K562 (cell line): ENCODE measurements at regions not wholly inside any gene's neighbourhood (a gene's known extent, or its start where the extent isn't known, plus 50 kb on each side); places are given as distances from the start of the nearest gene placed in this dataset.

Experiments
- ATAC-seq: fragments of 200-7000 bp; cut with Tn5 transposase; 3 replicates; pipeline ENCODE4 v1.9.1; 2020; ENCODE audit warnings: moderate library complexity
- BruUV-seq: library from RNA; stranded (reverse); fragments of 400-500 nt; replicated peaks from 2 replicates; lab custom pipeline; 2021; lab: Mats Ljungman, UMichigan
- CTCF ChIA-PET: fragments of 300-600 bp; formaldehyde crosslinking; extraction: SDS; loops from one replicate; lab custom pipeline; 2021; ENCODE audit warnings: low intra/inter-chr PET ratio; lab: Yijun Ruan, JAX
- POLR2A ChIA-PET: fragments of 300-600, 350-650 bp; sonication (Branson Sonifier 250); formaldehyde crosslinking; extraction: SDS; loops from one replicate; lab custom pipeline; 2021; ENCODE audit warnings: antibody characterized with exemption, inconsistent platforms; lab: Yijun Ruan, JAX
- DNase-seq, 4 experiments: peaks; one replicate each; pipeline versions ENCODE4 v3.0.0 to v3.0.0-alpha.2; 2011 to 2018; ENCODE audit warnings: low spot score in 3 of 4, mixed read lengths in 3 of 4; ENCODE audit errors: extremely low read depth in 1 of 4
- FAIRE-seq: peaks from 2 replicates; lab custom pipeline; 2011; peaks lifted over from hg19 to GRCh38; lab: Jason Lieb, UNC
- H2AFZ ChIP-seq: 2 replicates; pipeline ENCODE4 v1.6.0; 2011; ENCODE audit warnings: low read depth, low read length, control low read depth, inconsistent platforms
- H3K27ac ChIP-seq: fragments of 200-600 bp; 3 replicates; pipeline ENCODE4 v1.8.0; 2011; ENCODE audit warnings: low read depth, mild to moderate bottlenecking, control low read depth, inconsistent platforms, low read length, moderate library complexity, mixed read lengths; ENCODE audit errors: extremely low read depth
- H3K27me3 ChIP-seq, 2 experiments: fragments of 300-600 bp in 1 of 2; 2 replicates in 1 of 2; 3 replicates in 1 of 2; pipeline versions ENCODE4 v1.6.0 to v1.8.0; 2011; ENCODE audit warnings: inconsistent platforms in 2 of 2, low read length in 2 of 2, mild to moderate bottlenecking in 1 of 2, mixed read lengths in 1 of 2, moderate library complexity in 1 of 2; ENCODE audit not compliant: control insufficient read depth in 2 of 2, insufficient read depth in 2 of 2
- H3K36me3 ChIP-seq: fragments of 300-600 bp; 3 replicates; pipeline ENCODE4 v1.8.0; 2011; ENCODE audit warnings: mild to moderate bottlenecking, low read length, inconsistent platforms; ENCODE audit not compliant: control insufficient read depth, insufficient read depth
- H3K4me1 ChIP-seq, 2 experiments: fragments of 200-600 bp in 1 of 2; replicated peaks in 1 of 2; 2 replicates in 1 of 2; 3 replicates in 1 of 2; pipeline versions ENCODE4 v1.5.1 to v1.8.0; 2011; ENCODE audit warnings: inconsistent platforms in 2 of 2, low read length in 2 of 2, mild to moderate bottlenecking in 1 of 2, mixed read lengths in 1 of 2, moderate library complexity in 1 of 2; ENCODE audit not compliant: control insufficient read depth in 2 of 2, insufficient read depth in 2 of 2
- H3K4me2 ChIP-seq: 2 replicates; pipeline ENCODE4 v1.6.1; 2011; ENCODE audit warnings: low read length, control low read depth, inconsistent platforms, mixed read lengths; ENCODE audit not compliant: insufficient read depth
- H3K4me3 ChIP-seq: fragments of 200-600 bp; sonication (generic), shearing (Covaris generic); 2 replicates; pipeline ENCODE4 v1.5.1; 2016; ENCODE audit warnings: control low read depth, inconsistent platforms
- H3K79me2 ChIP-seq: fragments of 200-600 bp; 3 replicates; pipeline ENCODE4 v1.8.0; 2011; ENCODE audit warnings: low read length, inconsistent platforms; ENCODE audit not compliant: control insufficient read depth, insufficient read depth
- H3K9ac ChIP-seq, 2 experiments: 2 replicates each; pipeline versions ENCODE4 v1.6.0 to v1.6.1; 2011; ENCODE audit warnings: low read depth in 2 of 2, low read length in 2 of 2, control low read depth in 1 of 2, inconsistent platforms in 1 of 2, mild to moderate bottlenecking in 1 of 2, mixed read lengths in 1 of 2; ENCODE audit not compliant: insufficient read depth in 1 of 2
- H3K9me1 ChIP-seq: one replicate; pipeline ENCODE4 v1.6.0; 2011; ENCODE audit warnings: inconsistent platforms, mild to moderate bottlenecking, low read length, moderate library complexity; ENCODE audit not compliant: control insufficient read depth, insufficient read depth
- H3K9me3 ChIP-seq: replicated peaks from 2 replicates; pipeline ENCODE4 v1.5.1; 2011; ENCODE audit warnings: low read depth, low read length, inconsistent platforms; ENCODE audit not compliant: control insufficient read depth, insufficient read depth
- H4K20me1 ChIP-seq: replicated peaks from 2 replicates; pipeline ENCODE4 v1.6.1; 2011; ENCODE audit warnings: low read length, inconsistent platforms, mixed read lengths; ENCODE audit not compliant: control insufficient read depth, insufficient read depth
- KLF1 ChIP-seq: fragments of 450-650 bp; IDR thresholded peaks from 2 replicates; pipeline ENCODE4 v1.6.1; 2016; ENCODE audit warnings: missing genetic modification characterization, missing compliant biosample characterization
- MTA3 ChIP-seq: fragments of 450-650 bp; formaldehyde crosslinking; IDR thresholded peaks from 2 replicates; pipeline ENCODE4 v1.6.1; 2017; ENCODE audit warnings: mild to moderate bottlenecking, borderline replicate concordance
- PPARD ChIP-seq: fragments of 250-450 bp; sonication (Bioruptor Pico); IDR thresholded peaks from 2 replicates; pipeline ENCODE4 v1.8.0; 2022; ENCODE audit warnings: inconsistent platforms, mild to moderate bottlenecking, moderate library complexity
- RCOR1 ChIP-seq, 2 experiments: IDR thresholded peaks; 2 replicates each; pipeline ENCODE4 v1.6.1; 2012; ENCODE audit warnings: low read depth in 2 of 2, low read length in 2 of 2, borderline replicate concordance in 1 of 2, improper control_type of control experiment in 1 of 2
- SMARCB1 ChIP-seq: IDR thresholded peaks from 2 replicates; pipeline ENCODE4 v1.6.1; 2011; ENCODE audit warnings: improper control_type of control experiment, low read depth; ENCODE audit not compliant: insufficient read length
- SNIP1 ChIP-seq: fragments of 450-650 bp; IDR thresholded peaks from 2 replicates; pipeline ENCODE4 v1.7.1; 2017; ENCODE audit warnings: low read depth, mild to moderate bottlenecking
- ZNF143 ChIP-seq: sonication (generic); formaldehyde crosslinking; IDR thresholded peaks from 2 replicates; pipeline ENCODE4 v1.9.0; 2022; ENCODE audit warnings: mild to moderate bottlenecking, missing genetic modification reagents
- ZNF274 ChIP-seq: IDR thresholded peaks from 2 replicates; pipeline ENCODE4 v1.6.1; 2011; ENCODE audit warnings: low read depth, mild to moderate bottlenecking, low read length, moderate library complexity, borderline replicate concordance
- WGBS: fragments of 100-300 bp; shearing (Covaris generic); methylation state at CpG from one replicate; pipeline ENCODE4 v1.1.6; 2016; ENCODE audit warnings: low coverage, mixed read lengths; ENCODE audit not compliant: insufficient coverage; ENCODE audit errors: missing lambda C conversion rate; 5-methylcytosine and 5-hydroxymethylcytosine counted together
- in situ Hi-C: fragments of 300-500 bp; cut with MboI; formaldehyde crosslinking; loops from 4 replicates; pipeline ENCODE4 v1.15.0; 2018; ENCODE audit warnings: inconsistent platforms, mixed read lengths
- intact Hi-C: fragments of 100-400 bp; cut with micrococcal nuclease; formaldehyde crosslinking; loops from 2 replicates; pipeline ENCODE4 v1.14.2; 2022
- TF ChIP-seq, protein P1 (sequence below): fragments of 200-800 bp; sonication (Bioruptor generic); IDR thresholded peaks from 2 replicates; pipeline ENCODE4 v1.6.1; 2017; ENCODE audit warnings: missing genetic modification characterization, missing compliant biosample characterization
- TF ChIP-seq, protein P2 (sequence below): fragments of 250-450 bp; sonication (Bioruptor Pico); IDR thresholded peaks from 2 replicates; pipeline ENCODE4 v1.8.0; 2022; ENCODE audit warnings: inconsistent platforms, mild to moderate bottlenecking, moderate library complexity, borderline replicate concordance

DNA sequence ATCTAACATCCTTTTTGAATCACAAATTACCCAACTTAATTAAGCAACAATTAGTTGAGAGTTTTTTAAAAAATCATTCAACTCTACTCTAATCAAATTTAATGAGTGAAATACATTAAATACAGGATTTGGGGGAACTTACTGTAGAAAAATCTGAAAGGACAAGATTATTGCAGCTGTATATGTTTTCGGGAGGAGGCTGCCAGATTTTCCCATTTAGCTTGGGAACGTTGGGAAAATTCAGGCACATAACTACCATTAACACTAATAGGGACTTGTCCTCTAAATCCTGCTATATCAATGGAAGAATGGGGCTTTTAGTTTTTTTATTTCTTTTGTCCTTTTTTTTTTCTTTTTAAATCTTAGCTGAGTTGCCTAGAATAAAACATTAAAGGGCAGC, 691.4 kb upstream of the FZD8 start (continued):
- TF ChIP-seq KLF1 (tag) (no peak), PPARD (CRISPR knock-in tag) (no peak), ZNF274 (no peak)

DNA sequence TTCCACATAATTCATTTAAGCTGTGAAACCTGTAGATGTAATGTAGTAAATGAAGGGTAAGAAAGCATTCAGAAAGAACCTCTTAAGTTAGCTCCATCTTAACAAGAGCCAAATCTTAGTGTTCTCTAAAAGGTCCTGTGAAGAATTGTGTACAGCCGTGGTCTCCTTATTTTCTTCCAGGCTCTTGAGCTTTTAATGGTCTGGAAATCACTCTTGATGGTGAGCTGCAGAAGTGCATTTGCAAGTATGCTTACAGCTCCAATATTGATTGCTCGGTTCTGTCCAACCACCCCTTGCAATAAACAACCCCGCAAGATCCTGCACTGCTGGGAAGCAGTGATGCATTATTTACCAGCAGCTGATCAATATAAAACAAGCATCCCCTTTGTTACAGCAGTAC, 690.8 kb upstream of the FZD8 start:
- H3K9ac ChIP-seq = no peak overlapping the region
- no peak for TF ChIP-seq SMARCB1
- no peak for ATAC-seq
- H3K27me3 ChIP-seq = no peaks in the 10 kb centered on the region
- ChIA-PET CTCF (no interaction called here), POLR2A (no interaction called here)
- no peaks in the 10 kb centered on the region for H3K9me1 ChIP-seq
- H3K36me3 ChIP-seq = no peaks in the 10 kb centered on the region
- H2AFZ ChIP-seq = no peak overlapping the region
- WGBS = 0% methylated on average over 3 of the region's 3 CpGs
- FAIRE-seq = no peak
- intact Hi-C loops = no loop called here
- no peaks in the 10 kb centered on the region for H3K9me3 ChIP-seq
- H4K20me1 ChIP-seq = no peaks in the 10 kb centered on the region
- no peaks in the 10 kb centered on the region for H3K4me1 ChIP-seq
- no TSS peak for BruUV-seq
- H3K4me2 ChIP-seq = no peak overlapping the region
- no peak for DNase-seq
- in situ Hi-C loops = no loop called here
- H3K79me2 ChIP-seq = no peaks in the 10 kb centered on the region
- no peak overlapping the region for H3K4me3 ChIP-seq
- H3K27ac ChIP-seq = no peak overlapping the region

DNA sequence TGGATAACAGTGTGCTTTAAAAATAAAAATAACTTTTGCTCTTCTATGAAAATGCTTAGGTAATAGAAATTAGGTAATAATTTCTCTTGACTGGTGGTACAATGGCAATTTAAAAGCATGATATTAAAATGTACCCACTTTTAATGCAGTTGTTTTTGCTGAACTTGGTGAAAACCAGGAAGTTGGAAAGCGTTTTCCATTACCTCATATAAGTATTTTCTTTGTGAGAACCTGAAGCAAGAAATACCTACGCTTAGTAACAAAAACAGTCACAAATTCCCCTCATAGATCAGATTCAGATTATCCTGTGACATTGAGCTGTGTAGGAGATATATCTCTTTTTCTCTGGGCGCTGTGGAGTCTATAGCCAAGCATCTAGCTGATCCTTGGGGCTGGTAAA, 689.0 kb upstream of the FZD8 start:
- H3K4me3 ChIP-seq = no peak overlapping the region
- no peaks in the 10 kb centered on the region for H3K27me3 ChIP-seq
- H3K4me1 ChIP-seq = no peaks in the 10 kb centered on the region
- no peak for DNase-seq
- no peak for FAIRE-seq
- no peaks in the 10 kb centered on the region for H4K20me1 ChIP-seq
- ChIA-PET CTCF (no interaction called here), POLR2A (no interaction called here)
- H2AFZ ChIP-seq = no peak overlapping the region
- H3K27ac ChIP-seq = no peak overlapping the region
- no peak for ATAC-seq
- no peaks in the 10 kb centered on the region for H3K9me3 ChIP-seq
- in situ Hi-C loops (no loop called here), intact Hi-C loops (no loop called here)
- no peaks in the 10 kb centered on the region for H3K79me2 ChIP-seq
- BruUV-seq = no TSS peak
- H3K4me2 ChIP-seq = no peak overlapping the region
- H3K9me1 ChIP-seq = no peaks in the 10 kb centered on the region
- H3K9ac ChIP-seq = no peak overlapping the region
- 4% methylated on average over 3 of the region's 3 CpGs for WGBS
- no peaks in the 10 kb centered on the region for H3K36me3 ChIP-seq
- TF ChIP-seq, protein P1, sequence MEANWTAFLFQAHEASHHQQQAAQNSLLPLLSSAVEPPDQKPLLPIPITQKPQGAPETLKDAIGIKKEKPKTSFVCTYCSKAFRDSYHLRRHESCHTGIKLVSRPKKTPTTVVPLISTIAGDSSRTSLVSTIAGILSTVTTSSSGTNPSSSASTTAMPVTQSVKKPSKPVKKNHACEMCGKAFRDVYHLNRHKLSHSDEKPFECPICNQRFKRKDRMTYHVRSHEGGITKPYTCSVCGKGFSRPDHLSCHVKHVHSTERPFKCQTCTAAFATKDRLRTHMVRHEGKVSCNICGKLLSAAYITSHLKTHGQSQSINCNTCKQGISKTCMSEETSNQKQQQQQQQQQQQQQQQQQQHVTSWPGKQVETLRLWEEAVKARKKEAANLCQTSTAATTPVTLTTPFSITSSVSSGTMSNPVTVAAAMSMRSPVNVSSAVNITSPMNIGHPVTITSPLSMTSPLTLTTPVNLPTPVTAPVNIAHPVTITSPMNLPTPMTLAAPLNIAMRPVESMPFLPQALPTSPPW (CRISPR knock-in tag) = no peak
- TF ChIP-seq RCOR1 (IDR thresholded peaks at IDR 0.05; ENCODE audit: borderline replicate concordance in 1 of 2, low read depth in 2 of 2, low read length in 2 of 2) (no peak), ZNF143 (no peak), MTA3 (no peak), SNIP1 (no peak)
- TF ChIP-seq, protein P2, sequence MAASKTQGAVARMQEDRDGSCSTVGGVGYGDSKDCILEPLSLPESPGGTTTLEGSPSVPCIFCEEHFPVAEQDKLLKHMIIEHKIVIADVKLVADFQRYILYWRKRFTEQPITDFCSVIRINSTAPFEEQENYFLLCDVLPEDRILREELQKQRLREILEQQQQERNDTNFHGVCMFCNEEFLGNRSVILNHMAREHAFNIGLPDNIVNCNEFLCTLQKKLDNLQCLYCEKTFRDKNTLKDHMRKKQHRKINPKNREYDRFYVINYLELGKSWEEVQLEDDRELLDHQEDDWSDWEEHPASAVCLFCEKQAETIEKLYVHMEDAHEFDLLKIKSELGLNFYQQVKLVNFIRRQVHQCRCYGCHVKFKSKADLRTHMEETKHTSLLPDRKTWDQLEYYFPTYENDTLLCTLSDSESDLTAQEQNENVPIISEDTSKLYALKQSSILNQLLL (CRISPR knock-in tag) = no peak
